Breast epithelium (tissue), 3 donors: ENCODE measurements at regions not wholly inside any gene's neighbourhood (a gene's known extent, or its start where the extent isn't known, plus 50 kb on each side); places are given as distances from the start of the nearest gene placed in this dataset.

Experiments
- POLR2A ChIP-seq: fragments of 450-650 bp; IDR thresholded peaks from one replicate; pipeline ENCODE4 v1.6.1; 2016; ENCODE audit warnings: antibody characterized with exemption, mild to moderate bottlenecking, moderate library complexity
- POLR2AphosphoS5 ChIP-seq, 3 donors: sonication (generic); formaldehyde crosslinking; IDR thresholded peaks; one replicate each; pipeline ENCODE4 v1.6.1; 2017; ENCODE audit warnings: antibody characterized with exemption in 3 of 3
- TF ChIP-seq, protein P1 (sequence below), 3 donors: fragments of 450-650 bp; IDR thresholded peaks; one replicate each; pipeline ENCODE4 v1.5.1; 2016 to 2017; ENCODE audit warnings: antibody characterized with exemption in 3 of 3, mild to moderate bottlenecking in 3 of 3, moderate library complexity in 3 of 3

GRCh38 chr22:48103126-48103875 lies 1340.9 kb downstream of the TBC1D22A start:
- TF ChIP-seq, protein P1, sequence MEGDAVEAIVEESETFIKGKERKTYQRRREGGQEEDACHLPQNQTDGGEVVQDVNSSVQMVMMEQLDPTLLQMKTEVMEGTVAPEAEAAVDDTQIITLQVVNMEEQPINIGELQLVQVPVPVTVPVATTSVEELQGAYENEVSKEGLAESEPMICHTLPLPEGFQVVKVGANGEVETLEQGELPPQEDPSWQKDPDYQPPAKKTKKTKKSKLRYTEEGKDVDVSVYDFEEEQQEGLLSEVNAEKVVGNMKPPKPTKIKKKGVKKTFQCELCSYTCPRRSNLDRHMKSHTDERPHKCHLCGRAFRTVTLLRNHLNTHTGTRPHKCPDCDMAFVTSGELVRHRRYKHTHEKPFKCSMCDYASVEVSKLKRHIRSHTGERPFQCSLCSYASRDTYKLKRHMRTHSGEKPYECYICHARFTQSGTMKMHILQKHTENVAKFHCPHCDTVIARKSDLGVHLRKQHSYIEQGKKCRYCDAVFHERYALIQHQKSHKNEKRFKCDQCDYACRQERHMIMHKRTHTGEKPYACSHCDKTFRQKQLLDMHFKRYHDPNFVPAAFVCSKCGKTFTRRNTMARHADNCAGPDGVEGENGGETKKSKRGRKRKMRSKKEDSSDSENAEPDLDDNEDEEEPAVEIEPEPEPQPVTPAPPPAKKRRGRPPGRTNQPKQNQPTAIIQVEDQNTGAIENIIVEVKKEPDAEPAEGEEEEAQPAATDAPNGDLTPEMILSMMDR (IDR thresholded peaks at IDR 0.05) = no peak
- TF ChIP-seq POLR2AphosphoS5 (IDR thresholded peaks at IDR 0.05) = no peak
- TF ChIP-seq POLR2A = no peak
